Endodermal cell (in vitro differentiated cells): ENCODE measurements at regions not wholly inside any gene's neighbourhood (a gene's known extent, or its start where the extent isn't known, plus 50 kb on each side); places are given as distances from the start of the nearest gene placed in this dataset.

Experiments used
- DNase-seq: peaks from one replicate; pipeline ENCODE4 v3.0.0-alpha.2; 2017
- H3K27ac ChIP-seq: 2 replicates; pipeline ENCODE4 v1.5.1; 2013; ENCODE audit warnings: mild to moderate bottlenecking, low read depth, low read length, moderate library complexity
- H3K27me3 ChIP-seq: 2 replicates; pipeline ENCODE4 v1.6.1; 2013; ENCODE audit warnings: mild to moderate bottlenecking, low read length, moderate library complexity; ENCODE audit not compliant: insufficient read depth, control insufficient read depth, poor library complexity, severe bottlenecking
- H3K36me3 ChIP-seq: 2 replicates; pipeline ENCODE4 v1.7.0; 2013; ENCODE audit warnings: mild to moderate bottlenecking, low read length, moderate library complexity; ENCODE audit not compliant: control insufficient read depth, insufficient read depth
- H3K4me1 ChIP-seq: one replicate; pipeline ENCODE4 v1.7.0; 2013; ENCODE audit warnings: low read length; ENCODE audit not compliant: control insufficient read depth, insufficient read depth
- H3K4me3 ChIP-seq: 2 replicates; pipeline ENCODE4 v1.5.1; 2013; ENCODE audit warnings: mild to moderate bottlenecking, low read length, moderate library complexity
- H3K9ac ChIP-seq: 2 replicates; pipeline ENCODE4 v1.6.1; 2013; ENCODE audit warnings: mild to moderate bottlenecking, low read length, moderate library complexity; ENCODE audit not compliant: poor library complexity, severe bottlenecking; ENCODE audit errors: extremely low read depth
- H3K9me3 ChIP-seq: 2 replicates; pipeline ENCODE4 v1.6.1; 2013; ENCODE audit warnings: mild to moderate bottlenecking, low read length, moderate library complexity; ENCODE audit not compliant: control insufficient read depth
- H3K27ac Mint-ChIP-seq: 2 replicates; pipeline ENCODE4 v1.8.0; 2020; ENCODE audit warnings: mixed read lengths
- H3K27me3 Mint-ChIP-seq: 2 replicates; pipeline ENCODE4 v1.8.0; 2021; ENCODE audit warnings: mild to moderate bottlenecking, mixed read lengths; ENCODE audit not compliant: insufficient read depth
- H3K36me3 Mint-ChIP-seq: 2 replicates; pipeline ENCODE4 v1.8.0; 2020; ENCODE audit warnings: low read depth, mixed read lengths
- H3K4me1 Mint-ChIP-seq: 2 replicates; pipeline ENCODE4 v1.8.0; 2020; ENCODE audit warnings: mixed read lengths
- H3K4me3 Mint-ChIP-seq: 2 replicates; pipeline ENCODE4 v1.8.0; 2020; ENCODE audit warnings: mild to moderate bottlenecking, moderate library complexity, mixed read lengths
- H3K9me3 Mint-ChIP-seq: 2 replicates; pipeline ENCODE4 v1.8.0; 2020; ENCODE audit warnings: mild to moderate bottlenecking, mixed read lengths
- WGBS, 2 experiments: methylation state at CpG; one replicate each; pipeline versions ENCODE4 v1.1.5 to v1.1.7; 2013; ENCODE audit warnings: missing lambda C conversion rate in 2 of 2, mixed read lengths in 1 of 2; ENCODE audit not compliant: insufficient coverage in 1 of 2, insufficient read length in 1 of 2; 5-methylcytosine and 5-hydroxymethylcytosine counted together
- TF ChIP-seq, protein P1 (sequence below): fragments of 200-600 bp; sonication (generic); conservative IDR thresholded peaks from 2 replicates; pipeline ENCODE4 v1.5.0; 2021; ENCODE audit warnings: antibody characterized with exemption, mild to moderate bottlenecking

- Histone ChIP-seq H3K27me3 (no peaks in the 10 kb centered on the region), H3K4me1 (no peaks in the 10 kb centered on the region), H3K4me3 (no peak overlapping the region), H3K9me3 (no peaks in the 10 kb centered on the region), H3K36me3 (no peaks in the 10 kb centered on the region), H3K27ac (no peak overlapping the region), H3K9ac (no peak overlapping the region)
- Mint-ChIP-seq H3K36me3 (no peaks in the 10 kb centered on the region), H3K27me3 (no peaks in the 10 kb centered on the region), H3K4me1 (peaks cover 11% of the 10 kb centered on the region), H3K9me3 (peaks cover 3% of the 10 kb centered on the region), H3K27ac (peak overlapping the region; percentile 7), H3K4me3 (no peak overlapping the region)
- DNase-seq: peak; percentile 53
- WGBS, 2 experiments: 75 to 81% methylated on average over 5 to 6 of the region's 6 CpGs
- TF ChIP-seq, protein P1, sequence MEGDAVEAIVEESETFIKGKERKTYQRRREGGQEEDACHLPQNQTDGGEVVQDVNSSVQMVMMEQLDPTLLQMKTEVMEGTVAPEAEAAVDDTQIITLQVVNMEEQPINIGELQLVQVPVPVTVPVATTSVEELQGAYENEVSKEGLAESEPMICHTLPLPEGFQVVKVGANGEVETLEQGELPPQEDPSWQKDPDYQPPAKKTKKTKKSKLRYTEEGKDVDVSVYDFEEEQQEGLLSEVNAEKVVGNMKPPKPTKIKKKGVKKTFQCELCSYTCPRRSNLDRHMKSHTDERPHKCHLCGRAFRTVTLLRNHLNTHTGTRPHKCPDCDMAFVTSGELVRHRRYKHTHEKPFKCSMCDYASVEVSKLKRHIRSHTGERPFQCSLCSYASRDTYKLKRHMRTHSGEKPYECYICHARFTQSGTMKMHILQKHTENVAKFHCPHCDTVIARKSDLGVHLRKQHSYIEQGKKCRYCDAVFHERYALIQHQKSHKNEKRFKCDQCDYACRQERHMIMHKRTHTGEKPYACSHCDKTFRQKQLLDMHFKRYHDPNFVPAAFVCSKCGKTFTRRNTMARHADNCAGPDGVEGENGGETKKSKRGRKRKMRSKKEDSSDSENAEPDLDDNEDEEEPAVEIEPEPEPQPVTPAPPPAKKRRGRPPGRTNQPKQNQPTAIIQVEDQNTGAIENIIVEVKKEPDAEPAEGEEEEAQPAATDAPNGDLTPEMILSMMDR: no peak
Measured at GRCh38 chr7:142440219-142440905, 182.5 kb upstream of the PRSS58 start.

DNA sequence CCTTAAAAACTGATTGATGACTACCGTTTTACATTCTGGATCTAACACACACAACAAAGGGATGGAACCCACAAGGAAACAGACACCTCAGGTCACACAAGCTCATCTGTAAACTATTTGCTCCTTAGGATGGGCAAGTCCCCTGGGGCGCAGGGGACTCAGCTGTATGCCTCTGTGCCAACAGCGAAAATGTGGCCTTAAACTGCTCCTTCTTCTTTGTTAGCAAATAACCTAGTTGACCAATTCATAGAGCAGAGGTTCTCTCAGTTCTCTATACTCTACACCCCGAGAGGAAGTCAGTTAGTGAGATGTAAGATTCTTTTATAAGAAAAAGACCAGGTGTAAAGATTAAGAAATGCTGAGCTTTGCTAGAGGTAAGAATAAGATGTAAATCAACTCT, 181.9 kb upstream of the PRSS58 start:
- WGBS, 2 experiments: 89 to 96% methylated on average over 3 to 4 of the region's 4 CpGs
- H3K9ac ChIP-seq: no peak overlapping the region
- no peak overlapping the region for H3K27ac Mint-ChIP-seq
- no peak for DNase-seq
- H3K27ac ChIP-seq: no peak overlapping the region
- H3K27me3 Mint-ChIP-seq: no peaks in the 10 kb centered on the region
- H3K36me3 ChIP-seq: no peaks in the 10 kb centered on the region
- H3K4me1 Mint-ChIP-seq: peaks cover 6% of the 10 kb centered on the region
- H3K9me3 Mint-ChIP-seq: peaks cover 3% of the 10 kb centered on the region
- no peaks in the 10 kb centered on the region for H3K36me3 Mint-ChIP-seq
- H3K9me3 ChIP-seq: no peaks in the 10 kb centered on the region
- no peak overlapping the region for H3K4me3 Mint-ChIP-seq
- H3K27me3 ChIP-seq: no peaks in the 10 kb centered on the region
- H3K4me3 ChIP-seq: no peak overlapping the region
- H3K4me1 ChIP-seq: no peaks in the 10 kb centered on the region
- TF ChIP-seq, protein P1: no peak

DNA sequence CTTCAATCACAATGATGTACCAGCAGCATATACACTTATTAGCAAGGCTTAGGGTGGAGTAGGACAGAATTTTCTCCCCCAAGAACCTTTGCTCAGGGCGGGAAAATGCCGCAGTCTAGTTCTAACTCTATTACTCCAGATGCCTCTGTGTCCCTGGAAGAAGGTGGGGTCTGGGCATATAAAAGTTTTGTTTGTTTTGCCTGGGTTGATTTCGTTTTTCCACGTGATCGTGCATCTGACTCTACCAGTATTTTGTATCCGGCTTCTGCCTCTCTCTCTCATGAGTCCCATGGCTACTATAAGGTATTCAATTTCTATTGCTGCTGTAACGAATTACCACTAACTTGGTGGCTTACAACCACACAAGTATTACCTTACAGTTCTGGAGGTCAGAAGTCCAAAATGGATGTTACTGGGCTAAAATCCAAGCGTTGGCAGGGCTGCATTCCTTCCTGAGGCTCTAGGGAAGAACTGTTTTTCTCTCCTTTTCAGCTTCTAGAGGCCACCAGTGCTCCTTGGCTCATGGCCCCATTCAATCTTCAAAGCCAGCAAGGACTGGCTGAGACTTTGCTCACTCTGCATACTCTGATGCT, 181.2 kb upstream of the PRSS58 start:
- Mint-ChIP-seq H3K9me3 (peaks cover 3% of the 10 kb centered on the region), H3K27ac (no peak overlapping the region), H3K27me3 (no peaks in the 10 kb centered on the region), H3K36me3 (no peaks in the 10 kb centered on the region), H3K4me3 (no peak overlapping the region), H3K4me1 (peaks cover 6% of the 10 kb centered on the region)
- H3K9ac ChIP-seq: no peak overlapping the region
- no peaks in the 10 kb centered on the region for H3K9me3 ChIP-seq
- H3K36me3 ChIP-seq: no peaks in the 10 kb centered on the region
- DNase-seq: no peak
- no peak overlapping the region for H3K27ac ChIP-seq
- no peak overlapping the region for H3K4me3 ChIP-seq
- TF ChIP-seq, protein P1: no peak
- H3K4me1 ChIP-seq: no peaks in the 10 kb centered on the region
- H3K27me3 ChIP-seq: no peaks in the 10 kb centered on the region
- WGBS, 2 experiments: 71 to 94% methylated on average over 3 to 8 of the region's 8 CpGs
